ENCODE measurements at regions not wholly inside any gene's neighbourhood (a gene's known extent, or its start where the extent isn't known, plus 50 kb on each side); places are given as distances from the start of the nearest gene placed in this dataset.

DNA sequence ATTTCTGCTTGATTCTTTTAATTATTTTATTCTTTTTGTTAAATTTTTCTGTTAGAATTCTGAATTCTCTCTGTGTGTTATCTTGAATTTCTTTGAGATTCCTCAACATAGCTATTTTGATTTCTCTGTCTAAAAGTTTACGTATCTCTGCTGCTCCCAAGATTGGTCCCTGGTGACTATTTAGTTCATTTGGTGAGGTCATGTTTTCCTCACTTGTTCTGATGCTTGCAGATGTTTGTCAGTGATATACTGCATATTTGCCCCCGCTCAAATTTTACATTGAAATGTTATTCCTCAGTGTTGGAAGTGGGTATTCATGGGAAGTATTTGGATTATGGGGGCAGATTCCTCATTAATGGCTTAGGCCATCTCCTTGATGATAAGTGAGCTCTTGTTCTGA, 105.3 kb downstream of the PRDM9 start:
- no peaks in the 10 kb centered on the region for H3K4me1 ChIP-seq
- TF ChIP-seq, protein P1, sequence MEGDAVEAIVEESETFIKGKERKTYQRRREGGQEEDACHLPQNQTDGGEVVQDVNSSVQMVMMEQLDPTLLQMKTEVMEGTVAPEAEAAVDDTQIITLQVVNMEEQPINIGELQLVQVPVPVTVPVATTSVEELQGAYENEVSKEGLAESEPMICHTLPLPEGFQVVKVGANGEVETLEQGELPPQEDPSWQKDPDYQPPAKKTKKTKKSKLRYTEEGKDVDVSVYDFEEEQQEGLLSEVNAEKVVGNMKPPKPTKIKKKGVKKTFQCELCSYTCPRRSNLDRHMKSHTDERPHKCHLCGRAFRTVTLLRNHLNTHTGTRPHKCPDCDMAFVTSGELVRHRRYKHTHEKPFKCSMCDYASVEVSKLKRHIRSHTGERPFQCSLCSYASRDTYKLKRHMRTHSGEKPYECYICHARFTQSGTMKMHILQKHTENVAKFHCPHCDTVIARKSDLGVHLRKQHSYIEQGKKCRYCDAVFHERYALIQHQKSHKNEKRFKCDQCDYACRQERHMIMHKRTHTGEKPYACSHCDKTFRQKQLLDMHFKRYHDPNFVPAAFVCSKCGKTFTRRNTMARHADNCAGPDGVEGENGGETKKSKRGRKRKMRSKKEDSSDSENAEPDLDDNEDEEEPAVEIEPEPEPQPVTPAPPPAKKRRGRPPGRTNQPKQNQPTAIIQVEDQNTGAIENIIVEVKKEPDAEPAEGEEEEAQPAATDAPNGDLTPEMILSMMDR (IDR thresholded peaks at IDR 0.05), result no peak
- TF ChIP-seq POLR2A (IDR thresholded peaks at IDR 0.05), result no peak
- no peak for TF ChIP-seq POLR2AphosphoS5 (IDR thresholded peaks at IDR 0.05)
- no peak for TF ChIP-seq EP300 (IDR thresholded peaks at IDR 0.05)
- DNase-seq, result no peak
- intact Hi-C loops (cut with DNase I; ENCODE audit: low total_unique reads), result no loop called here
- H3K36me3 ChIP-seq, result no peaks in the 10 kb centered on the region
- H3K9me3 ChIP-seq, result peaks cover 0 to 6% (median 2%) of the 10 kb centered on the region in 4 donors
- WGBS, 5 donors, result 35 to 71% (median 64%) methylated on average over 2 of the region's 2 CpGs
- H3K27me3 ChIP-seq, result no peaks in the 10 kb centered on the region
- H3K27ac ChIP-seq, result no peak overlapping the region
- H3K4me3 ChIP-seq, result no peak overlapping the region

DNA sequence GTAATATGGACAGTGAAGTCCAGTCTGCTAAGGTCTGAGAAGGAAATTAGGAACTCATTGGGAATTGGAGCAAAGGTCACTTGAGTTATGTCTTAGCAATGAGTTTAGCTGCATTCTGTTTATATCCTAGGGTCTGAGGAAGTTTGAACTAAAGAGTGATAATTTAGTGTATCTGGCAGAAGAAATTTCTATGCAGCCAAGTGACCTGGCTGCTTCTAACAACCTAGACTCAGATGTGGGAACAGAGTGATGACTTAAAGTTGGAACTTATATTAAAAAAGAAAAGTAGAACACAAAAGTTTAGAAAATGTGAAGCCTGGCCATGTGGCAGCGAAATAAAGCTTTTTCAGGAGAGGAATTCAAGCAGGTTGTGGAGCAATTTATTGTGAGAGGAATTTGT, 106.2 kb downstream of the PRDM9 start:
- TF ChIP-seq POLR2A (IDR thresholded peaks at IDR 0.05), result no peak
- TF ChIP-seq, protein P1 (IDR thresholded peaks at IDR 0.05), result no peak
- TF ChIP-seq EP300 (IDR thresholded peaks at IDR 0.05), result no peak
- no peak for TF ChIP-seq POLR2AphosphoS5 (IDR thresholded peaks at IDR 0.05)
- 42 to 63% (median 58%) methylated on average over 1 of the region's 1 CpG for WGBS, 5 donors

DNA sequence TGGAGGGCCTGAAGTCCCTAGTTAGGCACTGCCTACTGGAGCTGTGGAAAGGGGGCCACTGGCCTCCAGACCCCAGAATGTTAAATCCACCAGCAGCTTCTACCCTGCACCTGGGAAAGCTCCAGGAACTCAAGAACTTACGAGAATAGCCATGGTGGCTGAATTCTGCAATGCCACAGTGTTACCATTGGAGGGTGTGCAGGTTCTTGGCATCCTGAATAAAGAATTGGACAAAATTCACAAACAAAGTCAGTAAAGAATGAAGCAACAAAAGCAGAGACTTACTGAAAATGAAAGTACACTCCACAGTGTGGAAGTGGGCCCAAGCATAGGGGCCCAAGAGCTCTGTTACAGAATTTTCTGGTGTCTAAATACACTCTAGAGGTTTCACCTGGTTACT, 107.0 kb downstream of the PRDM9 start:
- no peaks in the 10 kb centered on the region for H3K4me1 ChIP-seq
- intact Hi-C loops (cut with DNase I; ENCODE audit: low total_unique reads), result no loop called here
- no peaks in the 10 kb centered on the region for H3K27me3 ChIP-seq
- no peak for DNase-seq
- H3K4me3 ChIP-seq, result no peak overlapping the region
- WGBS, 5 donors, result 61 to 83% (median 69%) methylated on average over 1 of the region's 1 CpG
- no peak overlapping the region for H3K27ac ChIP-seq
- H3K9me3 ChIP-seq, result peaks cover 0 to 6% (median 2%) of the 10 kb centered on the region in 4 donors
- H3K36me3 ChIP-seq, result no peaks in the 10 kb centered on the region
- no peak for TF ChIP-seq POLR2AphosphoS5 (IDR thresholded peaks at IDR 0.05)
- no peak for TF ChIP-seq POLR2A (IDR thresholded peaks at IDR 0.05)
- TF ChIP-seq, protein P1 (IDR thresholded peaks at IDR 0.05), result no peak
- no peak for TF ChIP-seq EP300 (IDR thresholded peaks at IDR 0.05)

More for the DNA sequence above, 106.2 kb downstream of the PRDM9 start:
- intact Hi-C loops (cut with DNase I; ENCODE audit: low total_unique reads), result no loop called here
- H3K4me1 ChIP-seq, result no peaks in the 10 kb centered on the region
- DNase-seq, result no peak
- no peaks in the 10 kb centered on the region for H3K36me3 ChIP-seq
- no peak overlapping the region for H3K4me3 ChIP-seq
- H3K27ac ChIP-seq, result no peak overlapping the region
- no peaks in the 10 kb centered on the region for H3K27me3 ChIP-seq
- H3K9me3 ChIP-seq, result peaks cover 0 to 6% (median 2%) of the 10 kb centered on the region in 4 donors

DNA sequence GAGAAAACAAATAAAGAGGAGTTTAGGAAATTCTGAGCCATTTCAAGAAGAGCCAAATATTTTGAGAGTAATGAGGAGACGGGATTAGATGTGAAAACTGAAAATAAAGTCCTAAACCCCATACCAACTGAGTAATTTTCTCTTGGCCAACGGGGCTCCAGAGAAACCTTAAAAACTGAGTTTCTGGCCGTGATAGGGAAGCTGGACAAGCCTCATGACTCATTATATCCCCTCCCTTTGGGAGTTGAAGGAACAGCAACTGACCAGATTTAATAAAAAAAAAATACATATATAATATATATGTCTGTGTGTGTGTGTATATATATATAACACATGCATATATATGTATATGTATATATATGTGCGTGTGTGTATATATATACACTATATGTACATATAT, 119.6 kb downstream of the PRDM9 start:
- no peaks in the 10 kb centered on the region for H3K36me3 ChIP-seq
- TF ChIP-seq EP300 (IDR thresholded peaks at IDR 0.05), result no peak
- TF ChIP-seq, protein P1 (IDR thresholded peaks at IDR 0.05), result no peak
- no peak for TF ChIP-seq POLR2A (IDR thresholded peaks at IDR 0.05)
- TF ChIP-seq POLR2AphosphoS5 (IDR thresholded peaks at IDR 0.05), result no peak
- H3K4me3 ChIP-seq, result no peak overlapping the region
- no peaks in the 10 kb centered on the region for H3K27me3 ChIP-seq
- 57 to 71% (median 68%) methylated on average over 4 of the region's 4 CpGs for WGBS, 5 donors
- H3K27ac ChIP-seq, result no peak overlapping the region
- no peaks in the 10 kb centered on the region for H3K9me3 ChIP-seq
- intact Hi-C loops (cut with DNase I; ENCODE audit: low total_unique reads), result no loop called here
- no peak for DNase-seq
- H3K4me1 ChIP-seq, result no peaks in the 10 kb centered on the region
